ENCODE measurements at regions not wholly inside any gene's neighbourhood (a gene's known extent, or its start where the extent isn't known, plus 50 kb on each side); places are given as distances from the start of the nearest gene placed in this dataset.

- ATAC-seq (ENCODE audit: low read depth) (no peak), DNase-seq (no peak)
- no peaks in the 10 kb centered on the region for H3K9me3 Mint-ChIP-seq (ENCODE audit: insufficient read depth)
- intact Hi-C loops (cut with micrococcal nuclease), result no loop called here
- Histone ChIP-seq H3K79me2 (ENCODE audit: control insufficient read depth, insufficient read depth, low read length) (no peaks in the 10 kb centered on the region), H3K9me3 (ENCODE audit: control extremely low read depth in 1 of 3, control insufficient read depth in 2 of 3, insufficient read depth in 1 of 3, low read length in 2 of 3) (no peaks in the 10 kb centered on the region), H3K4me2 (replicated peaks; ENCODE audit: low read depth, low read length, poor library complexity, severe bottlenecking) (no peak overlapping the region), H3K27me3 (replicated peaks in 1 of 4; ENCODE audit: control extremely low read depth in 1 of 4, control insufficient read depth in 3 of 4, insufficient read depth in 4 of 4, low read length in 3 of 4) (peaks cover 0 to 3% (median 0%) of the 10 kb centered on the region in 4 experiments), H3K36me3 (replicated peaks in 1 of 2; ENCODE audit: control extremely low read depth in 1 of 2, control insufficient read depth in 1 of 2, extremely low read depth in 1 of 2, insufficient read depth in 2 of 2, low read length in 1 of 2) (no peaks in the 10 kb centered on the region), H4K20me1 (ENCODE audit: control insufficient read depth, insufficient read depth, low read length, poor library complexity, severe bottlenecking) (no peaks in the 10 kb centered on the region), H2AFZ (ENCODE audit: insufficient read depth, low read depth, low read length, poor library complexity, severe bottlenecking) (no peak overlapping the region), H3K27ac (ENCODE audit: low read length in 2 of 2) (no peak overlapping the region), H3K9ac (ENCODE audit: low read length) (no peak overlapping the region), H3K4me1 (ENCODE audit: control insufficient read depth in 2 of 2, insufficient read depth in 2 of 2, low read length in 2 of 2) (no peaks in the 10 kb centered on the region), H3K4me3 (ENCODE audit: control extremely low read depth in 1 of 5, extremely low read depth in 1 of 5, insufficient read depth in 1 of 5, low read depth in 2 of 5, low read length in 4 of 5) (no peak overlapping the region)
- 78% methylated on average over 1 of the region's 3 CpGs for WGBS (ENCODE audit: insufficient coverage)
- no peak overlapping the region for H3K4me3 Mint-ChIP-seq
- H3K4me1 Mint-ChIP-seq, result no peaks in the 10 kb centered on the region
- H3K27ac Mint-ChIP-seq, result no peak overlapping the region
- POLR2A ChIA-PET, result no interaction called here
- TF ChIP-seq, protein P1, sequence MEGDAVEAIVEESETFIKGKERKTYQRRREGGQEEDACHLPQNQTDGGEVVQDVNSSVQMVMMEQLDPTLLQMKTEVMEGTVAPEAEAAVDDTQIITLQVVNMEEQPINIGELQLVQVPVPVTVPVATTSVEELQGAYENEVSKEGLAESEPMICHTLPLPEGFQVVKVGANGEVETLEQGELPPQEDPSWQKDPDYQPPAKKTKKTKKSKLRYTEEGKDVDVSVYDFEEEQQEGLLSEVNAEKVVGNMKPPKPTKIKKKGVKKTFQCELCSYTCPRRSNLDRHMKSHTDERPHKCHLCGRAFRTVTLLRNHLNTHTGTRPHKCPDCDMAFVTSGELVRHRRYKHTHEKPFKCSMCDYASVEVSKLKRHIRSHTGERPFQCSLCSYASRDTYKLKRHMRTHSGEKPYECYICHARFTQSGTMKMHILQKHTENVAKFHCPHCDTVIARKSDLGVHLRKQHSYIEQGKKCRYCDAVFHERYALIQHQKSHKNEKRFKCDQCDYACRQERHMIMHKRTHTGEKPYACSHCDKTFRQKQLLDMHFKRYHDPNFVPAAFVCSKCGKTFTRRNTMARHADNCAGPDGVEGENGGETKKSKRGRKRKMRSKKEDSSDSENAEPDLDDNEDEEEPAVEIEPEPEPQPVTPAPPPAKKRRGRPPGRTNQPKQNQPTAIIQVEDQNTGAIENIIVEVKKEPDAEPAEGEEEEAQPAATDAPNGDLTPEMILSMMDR (IDR thresholded peaks at IDR 0.05), result no peak
- no peak for TF ChIP-seq EZH2 (IDR thresholded peaks at IDR 0.05; ENCODE audit: borderline replicate concordance, insufficient read depth, low read depth, low read length, poor library complexity, severe bottlenecking)
- CTCF ChIA-PET, result interaction anchor here (1.3 kb wide), 1 partner anchor 33 kb away, joined by 3 read pairs; no protein-coding TSS in a partner anchor
- H3K27me3 Mint-ChIP-seq, result peaks cover 18% of the 10 kb centered on the region
These were observed 220.0 kb downstream of the C11orf91 start for GRCh38 chr11:33480626-33481025.

- TF ChIP-seq EZH2 (IDR thresholded peaks at IDR 0.05; ENCODE audit: borderline replicate concordance, insufficient read depth, low read depth, low read length, poor library complexity, severe bottlenecking), result no peak
- TF ChIP-seq, protein P1 (IDR thresholded peaks at IDR 0.05), result no peak
- H3K27ac Mint-ChIP-seq, result no peak overlapping the region
- Histone ChIP-seq H2AFZ (ENCODE audit: insufficient read depth, low read depth, low read length, poor library complexity, severe bottlenecking) (no peak overlapping the region), H3K36me3 (replicated peaks in 1 of 2; ENCODE audit: control extremely low read depth in 1 of 2, control insufficient read depth in 1 of 2, extremely low read depth in 1 of 2, insufficient read depth in 2 of 2, low read length in 1 of 2) (no peaks in the 10 kb centered on the region), H3K79me2 (ENCODE audit: control insufficient read depth, insufficient read depth, low read length) (no peaks in the 10 kb centered on the region), H3K4me1 (ENCODE audit: control insufficient read depth in 2 of 2, insufficient read depth in 2 of 2, low read length in 2 of 2) (no peaks in the 10 kb centered on the region), H3K27ac (ENCODE audit: low read length in 2 of 2) (no peak overlapping the region), H3K4me2 (replicated peaks; ENCODE audit: low read depth, low read length, poor library complexity, severe bottlenecking) (no peak overlapping the region), H3K27me3 (replicated peaks in 1 of 4; ENCODE audit: control extremely low read depth in 1 of 4, control insufficient read depth in 3 of 4, insufficient read depth in 4 of 4, low read length in 3 of 4) (peaks cover 0 to 8% (median 0%) of the 10 kb centered on the region in 4 experiments), H3K9me3 (ENCODE audit: control extremely low read depth in 1 of 3, control insufficient read depth in 2 of 3, insufficient read depth in 1 of 3, low read length in 2 of 3) (no peaks in the 10 kb centered on the region), H3K4me3 (ENCODE audit: control extremely low read depth in 1 of 5, extremely low read depth in 1 of 5, insufficient read depth in 1 of 5, low read depth in 2 of 5, low read length in 4 of 5) (no peak overlapping the region), H4K20me1 (ENCODE audit: control insufficient read depth, insufficient read depth, low read length, poor library complexity, severe bottlenecking) (no peaks in the 10 kb centered on the region), H3K9ac (ENCODE audit: low read length) (no peak overlapping the region)
- H3K4me1 Mint-ChIP-seq, result no peaks in the 10 kb centered on the region
- peaks cover 23% of the 10 kb centered on the region for H3K27me3 Mint-ChIP-seq
- no peak overlapping the region for H3K4me3 Mint-ChIP-seq
- POLR2A ChIA-PET, result no interaction called here
- CTCF ChIA-PET, result no interaction called here
- DNase-seq (no peak), ATAC-seq (ENCODE audit: low read depth) (no peak)
- no peaks in the 10 kb centered on the region for H3K9me3 Mint-ChIP-seq (ENCODE audit: insufficient read depth)
- intact Hi-C loops (cut with micrococcal nuclease), result no loop called here
- WGBS (ENCODE audit: insufficient coverage), result 100% methylated on average over 1 of the region's 3 CpGs
These were observed 221.4 kb downstream of the C11orf91 start for GRCh38 chr11:33479231-33479630.

Measured in B cell (primary cell).